Small intestine (tissue), 7 donors: ENCODE measurements at regions not wholly inside any gene's neighbourhood (a gene's known extent, or its start where the extent isn't known, plus 50 kb on each side); places are given as distances from the start of the nearest gene placed in this dataset.

Source experiments
- DNase-seq, 2 donors: peaks; one replicate each; pipeline versions ENCODE4 v3.0.0 to v3.0.0-alpha.2; 2013
- FAIRE-seq: peaks from 2 replicates; lab custom pipeline; 2012; peaks lifted over from hg19 to GRCh38; lab: Jason Lieb, UNC
- H3K27ac ChIP-seq, 3 donors: one replicate each; pipeline ENCODE4 v1.5.1; 2013; ENCODE audit warnings: low read length in 2 of 3, mild to moderate bottlenecking in 2 of 3, control low read depth in 1 of 3, inconsistent platforms in 1 of 3, low read depth in 1 of 3, moderate library complexity in 1 of 3
- H3K27me3 ChIP-seq, 3 donors: one replicate each; pipeline ENCODE4 v1.6.1; 2013; ENCODE audit warnings: low read length in 3 of 3, inconsistent platforms in 1 of 3; ENCODE audit not compliant: control insufficient read depth in 3 of 3, insufficient read depth in 3 of 3
- H3K36me3 ChIP-seq, 3 donors: one replicate each; pipeline ENCODE4 v1.6.1; 2013; ENCODE audit warnings: low read length in 3 of 3, inconsistent platforms in 1 of 3, low read depth in 1 of 3, mild to moderate bottlenecking in 1 of 3, moderate library complexity in 1 of 3; ENCODE audit not compliant: control insufficient read depth in 3 of 3, insufficient read depth in 2 of 3
- H3K4me1 ChIP-seq, 3 donors: one replicate each; pipeline ENCODE4 v1.6.1; 2013; ENCODE audit warnings: low read length in 2 of 3, inconsistent platforms in 1 of 3, low read depth in 1 of 3, mild to moderate bottlenecking in 1 of 3, moderate library complexity in 1 of 3; ENCODE audit not compliant: control insufficient read depth in 3 of 3, insufficient read depth in 2 of 3
- H3K4me3 ChIP-seq, 3 donors: one replicate each; pipeline ENCODE4 v1.5.1; 2013; ENCODE audit warnings: low read length in 3 of 3, control low read depth in 1 of 3, inconsistent platforms in 1 of 3, low read depth in 1 of 3, mild to moderate bottlenecking in 1 of 3, moderate library complexity in 1 of 3
- H3K9me3 ChIP-seq, 2 donors: one replicate each; pipeline ENCODE4 v1.6.1; 2013; ENCODE audit warnings: low read depth in 1 of 2, low read length in 1 of 2; ENCODE audit not compliant: control insufficient read depth in 2 of 2, insufficient read depth in 1 of 2
- WGBS, 3 donors: extraction: QIAGEN DNeasy Blood & Tissue Kit; methylation state at CpG; one replicate each; pipeline ENCODE4 v1.1.7; 2013; 5-methylcytosine and 5-hydroxymethylcytosine counted together
- donor health status: healthy with polysubstance abuse.
- donor health status: control.
- donor health status: control.
- donor health status: Bipolar disorder and iron deficiency.
- donor health status: healthy.

DNA sequence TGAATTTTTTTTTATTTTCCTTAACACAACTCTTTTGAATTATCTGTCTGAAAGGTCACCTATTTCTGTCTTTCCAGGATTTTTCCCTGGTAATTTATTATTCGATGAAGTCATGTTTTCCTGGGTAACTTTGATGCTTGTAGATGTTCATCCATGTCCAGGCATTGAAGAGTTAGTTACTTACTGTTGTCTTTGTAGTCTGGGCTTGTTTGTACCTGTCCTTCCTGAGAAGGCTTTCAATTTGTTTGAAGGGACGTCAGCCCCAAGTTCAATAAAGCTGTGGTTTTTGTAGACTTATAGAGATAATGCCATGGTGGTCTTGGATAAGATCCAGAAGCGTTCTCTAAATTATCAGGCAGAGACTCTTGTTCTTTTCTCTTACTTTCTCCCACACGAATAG is 252.4 kb upstream of the ARHGAP24 start:
- H3K27me3 ChIP-seq = no peaks in the 10 kb centered on the region
- 63 to 69% (median 67%) methylated on average over 4 of the region's 4 CpGs for WGBS, 3 donors
- H3K9me3 ChIP-seq = peaks cover 0 to 15% of the 10 kb centered on the region in 2 donors
- no peak overlapping the region for H3K4me3 ChIP-seq
- H3K4me1 ChIP-seq = no peaks in the 10 kb centered on the region
- H3K27ac ChIP-seq = no peak overlapping the region
- DNase-seq = no peak
- FAIRE-seq = no peak
- no peaks in the 10 kb centered on the region for H3K36me3 ChIP-seq

- Histone ChIP-seq H3K27me3 (no peaks in the 10 kb centered on the region), H3K27ac (no peak overlapping the region), H3K9me3 (peaks cover 0 to 16% of the 10 kb centered on the region in 2 donors), H3K4me3 (no peak overlapping the region), H3K4me1 (no peaks in the 10 kb centered on the region), H3K36me3 (no peaks in the 10 kb centered on the region)
- WGBS, 3 donors = 43 to 66% (median 63%) methylated on average over 2 of the region's 2 CpGs
- FAIRE-seq = no peak
- DNase-seq = no peak
Observed at GRCh38 chr4:85228264-85228663, 246.7 kb upstream of the ARHGAP24 start.

DNA sequence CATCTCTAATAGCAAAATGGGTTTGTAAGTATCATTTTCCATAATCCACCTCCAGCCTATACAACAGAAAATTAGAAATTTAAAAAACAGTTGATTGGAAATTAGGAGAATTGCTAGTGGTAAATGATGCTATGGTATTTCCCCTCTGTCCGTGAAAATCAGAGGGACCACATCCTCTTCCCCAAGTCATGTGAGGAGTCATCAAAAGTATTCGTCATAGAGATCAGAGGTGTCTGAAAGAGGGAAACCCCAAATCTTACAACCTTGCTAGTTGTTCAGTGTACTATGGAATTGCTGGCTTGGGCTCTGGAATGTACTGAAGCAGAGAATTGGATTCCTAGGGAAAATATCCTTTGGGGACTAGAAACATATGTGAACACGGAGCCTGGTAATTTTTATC is 241.4 kb upstream of the ARHGAP24 start:
- no peaks in the 10 kb centered on the region for H3K36me3 ChIP-seq
- 75 to 85% (median 82%) methylated on average over 3 of the region's 3 CpGs for WGBS, 3 donors
- FAIRE-seq = no peak

GRCh38 chr4:85243857-85244256 is 231.1 kb upstream of the ARHGAP24 start:
- Histone ChIP-seq H3K27me3 (no peaks in the 10 kb centered on the region), H3K4me3 (no peak overlapping the region), H3K36me3 (no peaks in the 10 kb centered on the region), H3K27ac (no peak overlapping the region), H3K4me1 (no peaks in the 10 kb centered on the region), H3K9me3 (no peaks in the 10 kb centered on the region)
- WGBS, 3 donors = 72 to 90% (median 90%) methylated on average over 1 of the region's 1 CpG
- no peak for FAIRE-seq
- peak in 1 of 2 donors; percentile 1 for DNase-seq

More for the DNA sequence above, 241.4 kb upstream of the ARHGAP24 start:
- Histone ChIP-seq H3K9me3 (peaks cover 0 to 6% of the 10 kb centered on the region in 2 donors), H3K27me3 (no peaks in the 10 kb centered on the region), H3K4me1 (no peaks in the 10 kb centered on the region), H3K27ac (no peak overlapping the region), H3K4me3 (no peak overlapping the region)
- DNase-seq = no peak

GRCh38 chr4:85244638-85245037 is 230.3 kb upstream of the ARHGAP24 start:
- H3K4me1 ChIP-seq = no peaks in the 10 kb centered on the region
- DNase-seq = no peak
- no peaks in the 10 kb centered on the region for H3K9me3 ChIP-seq
- H3K27me3 ChIP-seq = no peaks in the 10 kb centered on the region
- no peak for FAIRE-seq
- no peaks in the 10 kb centered on the region for H3K36me3 ChIP-seq
- no peak overlapping the region for H3K4me3 ChIP-seq
- H3K27ac ChIP-seq = no peak overlapping the region
- WGBS, 3 donors = 66 to 83% (median 73%) methylated on average over 1 of the region's 1 CpG

- FAIRE-seq (no peak), DNase-seq (no peak)
- Histone ChIP-seq H3K4me3 (no peak overlapping the region), H3K27ac (no peak overlapping the region), H3K4me1 (no peaks in the 10 kb centered on the region), H3K36me3 (no peaks in the 10 kb centered on the region), H3K27me3 (no peaks in the 10 kb centered on the region), H3K9me3 (no peaks in the 10 kb centered on the region)
- 92 to 94% (median 92%) methylated on average over 21 of the region's 21 CpGs for WGBS, 3 donors
Observed at GRCh38 chr4:85246055-85246454, 228.9 kb upstream of the ARHGAP24 start.

DNA sequence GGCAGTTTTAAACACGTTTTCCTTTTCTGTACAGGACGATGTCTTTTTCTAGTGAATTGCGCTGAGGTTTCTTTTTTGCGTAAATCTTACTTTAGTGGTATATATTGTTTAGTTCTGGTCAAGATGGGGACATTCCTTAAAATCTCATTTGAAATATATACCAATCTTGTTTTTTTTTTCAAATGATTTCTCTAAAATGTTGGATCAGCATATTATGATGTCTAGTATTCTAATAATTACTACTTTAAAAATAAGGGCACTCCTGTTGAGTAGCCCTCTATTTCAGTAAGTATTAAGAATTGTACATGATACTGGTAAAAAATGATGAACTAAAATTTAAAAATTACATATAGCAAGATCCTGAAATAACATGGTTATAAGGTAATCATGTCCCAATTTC is 224.1 kb upstream of the ARHGAP24 start:
- Histone ChIP-seq H3K36me3 (no peaks in the 10 kb centered on the region), H3K27me3 (no peaks in the 10 kb centered on the region), H3K4me1 (no peaks in the 10 kb centered on the region), H3K9me3 (no peaks in the 10 kb centered on the region), H3K27ac (no peak overlapping the region), H3K4me3 (no peak overlapping the region)
- DNase-seq = no peak
- no peak for FAIRE-seq
- WGBS, 3 donors = 48 to 57% (median 54%) methylated on average over 4 of the region's 4 CpGs

GRCh38 chr4:85257817-85258370 is 217.1 kb upstream of the ARHGAP24 start:
- H3K4me3 ChIP-seq = no peak overlapping the region
- peaks cover 0 to 10% (median 0%) of the 10 kb centered on the region in 3 donors for H3K4me1 ChIP-seq
- H3K36me3 ChIP-seq = no peaks in the 10 kb centered on the region
- no peaks in the 10 kb centered on the region for H3K27me3 ChIP-seq
- peak; percentile 46 to 63 for DNase-seq
- peak overlapping the region in 1 of 3 donors; percentile 1 for H3K27ac ChIP-seq
- no peak for FAIRE-seq
- WGBS, 3 donors = 4 to 35% (median 6%) methylated on average over 1 of the region's 1 CpG
- H3K9me3 ChIP-seq = no peaks in the 10 kb centered on the region

- Histone ChIP-seq H3K9me3 (no peaks in the 10 kb centered on the region), H3K4me3 (no peak overlapping the region), H3K36me3 (no peaks in the 10 kb centered on the region), H3K27me3 (no peaks in the 10 kb centered on the region), H3K27ac (no peak overlapping the region), H3K4me1 (peaks cover 0 to 10% (median 0%) of the 10 kb centered on the region in 3 donors)
- WGBS, 3 donors = 91 to 100% (median 96%) methylated on average over 1 of the region's 1 CpG
- no peak for DNase-seq
- FAIRE-seq = no peak
Observed at GRCh38 chr4:85260064-85260463, 214.9 kb upstream of the ARHGAP24 start.
